BLaER1 treated with 17β-estradiol and CSF1 and Interleukin-3, amounts not matched to agents 10 nM and 100 nM (cell line): ENCODE measurements at regions not wholly inside any gene's neighbourhood (a gene's known extent, or its start where the extent isn't known, plus 50 kb on each side); places are given as distances from the start of the nearest gene placed in this dataset.

Experiments used
- H3K27ac ChIP-seq, 11 experiments: shearing (Covaris generic); formaldehyde crosslinking; 2 replicates each; pipeline ENCODE4 v1.8.1; 2022
- H3K27me3 ChIP-seq, 11 experiments: shearing (Covaris generic); formaldehyde crosslinking; 2 replicates each; pipeline ENCODE4 v1.8.1; 2022
- H3K36me3 ChIP-seq, 11 experiments: shearing (Covaris generic); formaldehyde crosslinking; 2 replicates each; pipeline ENCODE4 v1.8.1; 2022
- H3K4me1 ChIP-seq, 10 experiments: shearing (Covaris generic); formaldehyde crosslinking; 2 replicates each; pipeline ENCODE4 v1.8.1; 2022
- H3K4me2 ChIP-seq, 11 experiments: shearing (Covaris generic); formaldehyde crosslinking; 2 replicates each; pipeline ENCODE4 v1.8.1; 2022
- H3K4me3 ChIP-seq, 10 experiments: shearing (Covaris generic); formaldehyde crosslinking; 2 replicates each; pipeline ENCODE4 v1.8.1; 2022
- H3K9ac ChIP-seq, 11 experiments: shearing (Covaris generic); formaldehyde crosslinking; 2 replicates each; pipeline ENCODE4 v1.8.1; 2022
- H3K9me3 ChIP-seq, 11 experiments: shearing (Covaris generic); formaldehyde crosslinking; replicated peaks in 1 of 11; 2 replicates each; pipeline ENCODE4 v1.8.1; 2022
- H4K20me1 ChIP-seq, 11 experiments: shearing (Covaris generic); formaldehyde crosslinking; 2 replicates each; pipeline ENCODE4 v1.8.1; 2022
- Cebpa-rat ChIP-seq, 11 experiments: shearing (Covaris generic); IDR thresholded peaks; 2 replicates each; pipeline ENCODE4 v1.8.1; 2022

- TF ChIP-seq Cebpa-rat (IDR thresholded peaks at IDR 0.05), result no peak
- no peak overlapping the region for H3K27ac ChIP-seq
These were observed 74.8 kb upstream of the PALS2 start for GRCh38 chr7:24498439-24498838.

GRCh38 chr7:24499871-24500270 is 73.4 kb upstream of the PALS2 start:
- no peaks in the 10 kb centered on the region for H3K27me3 ChIP-seq
- H3K4me2 ChIP-seq, result no peak overlapping the region

More at GRCh38 chr7:24498439-24498838, 74.8 kb upstream of the PALS2 start:
- H3K4me3 ChIP-seq, result no peak overlapping the region
- no peaks in the 10 kb centered on the region for H3K27me3 ChIP-seq
- H3K9ac ChIP-seq, result no peak overlapping the region
- H4K20me1 ChIP-seq, result no peaks in the 10 kb centered on the region
- no peaks in the 10 kb centered on the region for H3K4me1 ChIP-seq
- peaks cover 0 to 11% (median 9%) of the 10 kb centered on the region in 11 experiments; a peak in 12 of 22 replicates for H3K9me3 ChIP-seq
- no peaks in the 10 kb centered on the region for H3K36me3 ChIP-seq
- no peak overlapping the region for H3K4me2 ChIP-seq

GRCh38 chr7:24500599-24500998 is 72.7 kb upstream of the PALS2 start:
- TF ChIP-seq Cebpa-rat (IDR thresholded peaks at IDR 0.05), result no peak
- no peaks in the 10 kb centered on the region for H3K36me3 ChIP-seq
- H3K4me1 ChIP-seq, result no peaks in the 10 kb centered on the region

More at GRCh38 chr7:24499871-24500270, 73.4 kb upstream of the PALS2 start:
- no peaks in the 10 kb centered on the region for H4K20me1 ChIP-seq
- H3K4me3 ChIP-seq, result no peak overlapping the region
- peaks cover 0 to 5% (median 4%) of the 10 kb centered on the region in 11 experiments; a peak in 11 of 22 replicates for H3K9me3 ChIP-seq
- no peak overlapping the region for H3K27ac ChIP-seq
- no peaks in the 10 kb centered on the region for H3K4me1 ChIP-seq
- TF ChIP-seq Cebpa-rat (IDR thresholded peaks at IDR 0.05), result no peak
- no peak overlapping the region for H3K9ac ChIP-seq
- no peaks in the 10 kb centered on the region for H3K36me3 ChIP-seq

GRCh38 chr7:24501009-24501408 is 72.2 kb upstream of the PALS2 start:
- H3K27ac ChIP-seq, result no peak overlapping the region
- no peaks in the 10 kb centered on the region for H3K9me3 ChIP-seq
- H3K9ac ChIP-seq, result no peak overlapping the region
- H3K4me1 ChIP-seq, result no peaks in the 10 kb centered on the region
- H3K27me3 ChIP-seq, result no peaks in the 10 kb centered on the region
- TF ChIP-seq Cebpa-rat (IDR thresholded peaks at IDR 0.05), result no peak
- H3K4me3 ChIP-seq, result no peak overlapping the region
- no peaks in the 10 kb centered on the region for H4K20me1 ChIP-seq
- H3K36me3 ChIP-seq, result no peaks in the 10 kb centered on the region
- no peak overlapping the region for H3K4me2 ChIP-seq

More at GRCh38 chr7:24500599-24500998, 72.7 kb upstream of the PALS2 start:
- Histone ChIP-seq H3K9ac (no peak overlapping the region), H3K27me3 (no peaks in the 10 kb centered on the region), H3K4me2 (no peak overlapping the region), H4K20me1 (no peaks in the 10 kb centered on the region), H3K9me3 (no peaks in the 10 kb centered on the region), H3K27ac (no peak overlapping the region), H3K4me3 (no peak overlapping the region)

GRCh38 chr7:24501443-24502134 is 71.7 kb upstream of the PALS2 start:
- Histone ChIP-seq H3K9ac (no peak overlapping the region), H4K20me1 (no peaks in the 10 kb centered on the region), H3K4me1 (no peaks in the 10 kb centered on the region), H3K4me3 (no peak overlapping the region), H3K36me3 (no peaks in the 10 kb centered on the region), H3K27ac (no peak overlapping the region), H3K4me2 (no peak overlapping the region), H3K27me3 (no peaks in the 10 kb centered on the region), H3K9me3 (no peaks in the 10 kb centered on the region)
- no peak for TF ChIP-seq Cebpa-rat (IDR thresholded peaks at IDR 0.05)

- H4K20me1 ChIP-seq, result no peaks in the 10 kb centered on the region
- TF ChIP-seq Cebpa-rat (IDR thresholded peaks at IDR 0.05), result no peak
- H3K9me3 ChIP-seq, result no peaks in the 10 kb centered on the region
- no peaks in the 10 kb centered on the region for H3K4me1 ChIP-seq
- H3K9ac ChIP-seq, result no peak overlapping the region
- no peak overlapping the region for H3K4me3 ChIP-seq
- no peaks in the 10 kb centered on the region for H3K36me3 ChIP-seq
- H3K27me3 ChIP-seq, result no peaks in the 10 kb centered on the region
- H3K27ac ChIP-seq, result no peak overlapping the region
- no peak overlapping the region for H3K4me2 ChIP-seq
These were observed 71.1 kb upstream of the PALS2 start for GRCh38 chr7:24502135-24502488.

GRCh38 chr7:24503506-24503905 is 69.7 kb upstream of the PALS2 start:
- H3K27ac ChIP-seq, result no peak overlapping the region
- no peak overlapping the region for H3K4me2 ChIP-seq
- H3K27me3 ChIP-seq, result no peaks in the 10 kb centered on the region
- no peaks in the 10 kb centered on the region for H3K9me3 ChIP-seq
- H3K4me3 ChIP-seq, result no peak overlapping the region
- no peaks in the 10 kb centered on the region for H4K20me1 ChIP-seq
- no peak overlapping the region for H3K9ac ChIP-seq
- no peaks in the 10 kb centered on the region for H3K4me1 ChIP-seq
- no peaks in the 10 kb centered on the region for H3K36me3 ChIP-seq
- TF ChIP-seq Cebpa-rat (IDR thresholded peaks at IDR 0.05), result no peak

- H3K4me3 ChIP-seq, result no peak overlapping the region
- no peaks in the 10 kb centered on the region for H3K36me3 ChIP-seq
- no peak overlapping the region for H3K4me2 ChIP-seq
- H4K20me1 ChIP-seq, result no peaks in the 10 kb centered on the region
- no peaks in the 10 kb centered on the region for H3K4me1 ChIP-seq
- no peak for TF ChIP-seq Cebpa-rat (IDR thresholded peaks at IDR 0.05)
- no peak overlapping the region for H3K27ac ChIP-seq
- no peak overlapping the region for H3K9ac ChIP-seq
- no peaks in the 10 kb centered on the region for H3K27me3 ChIP-seq
- no peaks in the 10 kb centered on the region for H3K9me3 ChIP-seq
These were observed 69.2 kb upstream of the PALS2 start for GRCh38 chr7:24504040-24504439.

GRCh38 chr7:24504836-24505235 is 68.4 kb upstream of the PALS2 start:
- Histone ChIP-seq H3K9me3 (no peaks in the 10 kb centered on the region), H3K4me1 (no peaks in the 10 kb centered on the region), H3K4me2 (no peak overlapping the region), H4K20me1 (no peaks in the 10 kb centered on the region), H3K36me3 (no peaks in the 10 kb centered on the region), H3K27me3 (no peaks in the 10 kb centered on the region), H3K27ac (no peak overlapping the region), H3K4me3 (no peak overlapping the region), H3K9ac (no peak overlapping the region)
- no peak for TF ChIP-seq Cebpa-rat (IDR thresholded peaks at IDR 0.05)

GRCh38 chr7:24505968-24506367 is 67.3 kb upstream of the PALS2 start:
- no peak for TF ChIP-seq Cebpa-rat (IDR thresholded peaks at IDR 0.05)
- Histone ChIP-seq H3K27ac (no peak overlapping the region), H3K4me2 (no peak overlapping the region), H3K4me3 (no peak overlapping the region), H3K9ac (no peak overlapping the region), H4K20me1 (no peaks in the 10 kb centered on the region), H3K4me1 (no peaks in the 10 kb centered on the region), H3K36me3 (no peaks in the 10 kb centered on the region), H3K27me3 (no peaks in the 10 kb centered on the region), H3K9me3 (no peaks in the 10 kb centered on the region)
